NCI-H1930 (cell line): ENCODE measurements at regions not wholly inside any gene's neighbourhood (a gene's known extent, or its start where the extent isn't known, plus 50 kb on each side); places are given as distances from the start of the nearest gene placed in this dataset.

ENCODE experiments used
- DNase-seq, 2 experiments: peaks; one replicate each; lab custom pipeline; 2025; lab: John Stamatoyannopoulos, UW

DNA sequence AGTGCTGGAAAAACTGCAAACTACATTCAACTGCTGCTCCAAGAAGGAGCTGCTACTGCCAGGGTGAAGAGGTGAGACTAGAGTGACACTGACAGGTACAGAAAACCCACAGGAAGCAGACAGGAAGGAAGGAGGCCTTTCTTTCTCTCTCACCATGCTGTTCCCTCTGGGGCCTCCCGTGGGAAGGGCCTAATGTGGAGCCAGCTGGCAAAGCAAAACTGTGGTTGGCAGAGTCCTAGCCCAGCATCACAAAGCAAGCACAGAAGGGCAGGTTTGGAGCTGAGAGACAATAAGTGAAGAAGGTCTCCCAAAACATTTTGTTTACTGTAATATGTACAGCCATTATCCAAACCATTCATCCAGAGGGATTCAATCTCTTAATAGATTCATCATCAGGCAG, 122.5 kb upstream of the MAX start:
- DNase-seq: peak in 1 of 2 experiments; percentile 15

GRCh38 chr14:65225299-65226159, 123.2 kb upstream of the MAX start:
- DNase-seq: no peak

DNA sequence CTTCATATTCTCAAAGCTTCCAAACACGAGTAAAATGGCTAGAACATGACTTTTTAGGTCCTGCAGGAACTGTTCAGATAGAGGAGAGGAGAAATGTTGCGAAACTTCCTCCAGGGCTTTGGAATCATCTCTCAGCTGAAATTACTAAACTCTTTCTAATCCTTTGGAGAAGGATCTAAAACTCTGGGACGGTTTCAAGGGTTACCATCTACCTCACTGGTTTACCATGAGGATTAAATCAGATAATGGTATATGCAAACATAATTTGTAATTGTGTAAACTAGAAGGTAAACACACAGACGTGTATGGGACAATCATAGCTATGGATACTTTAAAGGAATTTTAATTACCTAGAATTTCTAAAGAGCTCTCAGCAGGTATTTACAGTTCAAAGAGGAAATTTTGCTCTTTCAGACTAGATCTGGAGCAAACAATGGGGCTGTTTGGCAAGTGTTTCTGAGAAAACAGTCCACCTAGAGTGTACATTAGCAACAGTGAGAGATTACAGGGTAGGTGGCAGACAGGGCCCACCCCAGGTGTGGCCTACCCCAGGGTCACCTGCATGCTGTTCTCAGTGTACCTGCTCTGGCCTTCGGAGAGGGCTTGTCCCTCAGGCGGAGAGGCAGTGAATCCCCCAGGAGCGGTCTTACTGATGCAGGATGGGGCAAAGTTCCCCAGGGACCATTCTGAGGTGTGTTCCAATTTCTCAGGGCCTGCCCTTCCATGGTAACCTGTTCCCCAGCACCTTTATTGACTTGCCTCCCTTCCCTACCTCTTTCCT, 124.7 kb upstream of the MAX start:
- DNase-seq: no peak

GRCh38 chr14:65228436-65228835, 126.1 kb upstream of the MAX start:
- DNase-seq: no peak

GRCh38 chr14:65228956-65229747, 126.8 kb upstream of the MAX start:
- DNase-seq: no peak

- no peak for DNase-seq
These were observed 127.7 kb upstream of the MAX start for GRCh38 chr14:65229748-65230728.

- no peak for DNase-seq
These were observed 129.1 kb upstream of the MAX start for GRCh38 chr14:65231286-65231980.

DNA sequence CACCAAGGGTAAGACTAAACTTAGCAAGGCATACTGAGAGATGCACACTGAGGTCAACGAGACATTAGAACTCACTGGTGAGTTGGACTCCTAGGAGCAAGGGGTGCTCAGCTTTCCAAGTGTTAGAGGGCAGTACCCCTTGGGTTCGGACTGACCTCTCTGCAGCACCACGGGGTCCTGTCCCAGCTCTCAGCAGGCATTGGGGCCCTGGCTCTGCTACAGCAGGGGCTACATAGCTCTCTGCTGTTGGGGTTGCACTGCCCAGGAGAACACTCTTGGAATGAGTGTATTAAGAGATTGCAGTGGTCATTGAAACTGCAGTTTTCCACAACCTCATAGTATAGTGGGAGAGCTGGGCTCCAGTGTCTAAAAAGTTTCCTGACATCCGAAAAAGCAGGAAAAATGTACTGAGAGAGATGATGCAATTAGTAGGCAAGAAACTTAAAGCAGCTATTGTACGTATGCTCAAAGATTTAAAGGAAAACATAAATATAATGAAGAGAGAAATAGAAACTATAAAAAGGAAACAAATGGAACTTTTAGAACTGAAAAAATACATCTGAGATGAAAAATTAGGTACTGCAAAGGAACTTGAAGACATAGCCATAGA, 132.5 kb upstream of the MAX start:
- DNase-seq: no peak

DNA sequence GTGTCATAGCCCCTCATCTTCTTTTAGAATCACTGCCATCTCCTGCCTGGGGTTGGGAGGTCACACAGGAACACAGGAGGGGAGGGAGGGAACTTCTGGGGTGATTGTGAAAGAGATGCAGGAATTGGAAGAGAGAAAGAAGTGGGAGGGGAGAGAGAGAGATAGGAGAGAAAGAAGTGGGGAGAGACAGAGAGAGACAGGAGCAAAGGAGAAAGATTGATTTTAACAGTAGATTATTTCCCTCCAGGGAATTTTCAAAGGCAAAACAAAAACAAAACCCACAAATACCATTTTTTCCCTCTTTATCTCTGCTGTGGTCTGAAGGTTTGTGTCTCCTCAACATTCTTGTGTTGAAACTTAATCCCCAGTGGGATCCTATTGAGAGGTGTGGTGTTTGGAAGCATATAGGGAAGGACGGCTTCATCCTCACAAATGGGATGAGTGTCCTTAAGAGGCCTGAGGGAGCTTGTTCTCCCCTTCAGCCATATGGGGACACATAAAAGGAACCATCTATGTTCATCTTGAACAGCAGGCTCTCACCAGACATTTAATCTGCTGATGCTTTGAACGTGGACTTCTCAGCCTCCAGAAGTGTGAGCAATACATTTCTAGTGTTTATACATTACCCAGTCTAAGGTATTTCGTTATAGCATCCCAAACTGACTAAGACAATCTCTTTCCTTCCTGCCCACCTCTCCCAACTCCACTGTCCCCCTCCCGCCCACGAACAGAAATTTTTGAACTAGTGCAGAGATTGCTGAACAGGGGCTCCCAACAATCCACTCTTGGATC, 134.9 kb upstream of the MAX start:
- DNase-seq: no peak

DNA sequence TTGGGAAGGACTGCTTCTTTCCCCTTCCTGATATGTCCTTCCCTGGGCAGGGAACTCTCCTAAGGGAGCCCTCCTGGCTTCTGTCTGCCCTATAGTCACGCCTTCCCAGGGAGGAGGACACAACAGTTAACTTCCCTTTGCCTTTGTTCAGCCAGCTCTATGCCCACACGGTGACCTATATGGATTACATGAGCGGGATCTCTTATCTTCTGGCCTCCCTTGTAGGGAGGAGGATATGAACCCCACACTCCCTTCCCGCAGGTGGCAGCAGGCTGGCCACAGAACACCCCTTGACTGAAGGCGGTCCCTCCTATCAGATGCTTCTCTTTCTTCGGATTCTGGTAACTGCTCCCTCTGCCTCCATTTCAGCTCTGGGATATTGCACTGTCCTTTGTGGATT, 135.6 kb upstream of the MAX start:
- DNase-seq: no peak

- no peak for DNase-seq
These were observed 136.1 kb upstream of the MAX start for GRCh38 chr14:65238456-65238855.

DNA sequence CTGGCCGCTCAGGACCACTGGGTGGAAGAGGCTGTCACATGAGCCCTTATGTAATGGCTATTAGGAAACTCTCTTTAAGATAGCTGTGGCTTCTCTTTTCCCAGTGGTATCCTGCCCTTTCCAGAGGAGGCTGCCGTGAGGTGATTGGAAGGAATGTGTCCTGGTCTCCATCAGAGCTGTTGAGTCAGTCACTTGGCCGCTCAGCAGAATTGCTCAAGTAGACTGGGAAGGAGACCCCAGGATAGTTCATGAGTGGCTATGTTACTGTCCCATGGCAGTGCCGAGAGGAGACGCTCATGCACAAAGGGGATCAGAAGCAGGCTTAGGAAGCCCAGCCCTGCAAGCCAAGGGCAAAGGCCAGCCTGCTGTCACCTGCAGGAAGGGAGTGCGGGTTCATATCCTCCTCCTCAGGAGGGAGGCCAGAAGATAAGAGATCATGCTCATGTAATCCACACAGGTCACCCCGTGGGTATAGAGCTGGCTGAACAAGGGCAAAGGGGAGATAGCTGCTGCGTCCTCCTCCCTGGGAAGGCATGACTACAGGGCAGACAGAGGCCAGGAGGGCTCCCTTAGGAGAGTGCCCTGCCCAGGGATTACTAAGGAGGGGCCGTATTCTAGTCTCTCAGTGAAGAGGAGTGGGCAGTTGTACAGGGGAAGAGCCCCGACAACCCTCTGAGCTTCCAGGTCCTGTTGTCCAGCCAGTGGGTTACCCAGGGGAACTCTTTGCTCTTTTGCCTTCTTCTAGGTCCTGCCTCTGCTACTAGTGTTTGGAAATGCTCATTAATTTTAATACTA, 137.0 kb upstream of the MAX start:
- DNase-seq: no peak

- DNase-seq: no peak
These were observed 137.6 kb upstream of the MAX start for GRCh38 chr14:65239938-65240296.

DNA sequence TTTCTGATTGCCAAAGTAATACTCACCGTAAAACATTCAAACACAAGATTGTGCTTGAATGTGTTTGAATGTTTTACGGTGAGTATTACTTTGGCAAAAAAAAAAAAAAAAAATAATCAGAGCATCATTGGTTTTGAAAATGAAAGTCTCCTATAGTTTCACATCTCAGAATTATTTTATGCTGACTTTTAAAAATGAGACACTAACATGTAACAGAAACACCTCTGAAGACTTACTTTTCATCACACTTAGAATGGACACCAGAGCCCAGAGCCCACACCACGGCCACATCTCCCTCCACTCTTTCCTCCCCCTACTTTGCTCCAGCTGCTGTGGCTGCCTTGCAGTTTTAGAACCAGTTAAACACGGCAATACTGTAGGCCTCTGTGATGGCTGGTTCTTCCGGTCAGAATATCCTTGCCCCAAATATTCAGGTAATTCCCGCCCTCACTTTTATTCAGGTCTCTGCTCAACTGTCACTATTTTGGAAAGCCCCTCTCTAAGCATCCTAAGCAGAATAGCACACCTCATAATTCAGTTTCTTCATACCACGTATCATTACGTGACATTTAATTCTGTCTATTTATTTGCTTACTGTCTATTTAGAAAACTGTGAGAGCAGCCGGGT, 138.9 kb upstream of the MAX start:
- no peak for DNase-seq

DNA sequence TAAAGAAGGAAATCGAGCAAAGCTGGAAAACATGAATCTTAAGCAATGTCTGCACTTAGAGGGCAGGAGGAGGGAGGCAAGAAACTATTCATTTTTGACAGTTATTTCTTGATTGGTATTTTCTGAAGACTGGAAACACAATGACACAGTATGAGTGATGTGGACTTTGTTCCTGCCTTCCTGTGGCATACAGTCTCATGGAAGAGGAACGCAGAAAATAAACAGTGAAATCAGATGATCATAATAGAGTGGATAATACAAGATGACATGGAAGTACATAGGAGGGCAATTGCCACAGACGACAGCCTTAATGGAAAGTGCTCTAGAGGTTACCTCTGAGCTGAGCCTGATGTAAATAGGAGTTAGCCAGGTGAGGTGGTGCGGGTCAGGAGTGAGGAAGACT, 140.4 kb upstream of the MAX start:
- DNase-seq: no peak

DNA sequence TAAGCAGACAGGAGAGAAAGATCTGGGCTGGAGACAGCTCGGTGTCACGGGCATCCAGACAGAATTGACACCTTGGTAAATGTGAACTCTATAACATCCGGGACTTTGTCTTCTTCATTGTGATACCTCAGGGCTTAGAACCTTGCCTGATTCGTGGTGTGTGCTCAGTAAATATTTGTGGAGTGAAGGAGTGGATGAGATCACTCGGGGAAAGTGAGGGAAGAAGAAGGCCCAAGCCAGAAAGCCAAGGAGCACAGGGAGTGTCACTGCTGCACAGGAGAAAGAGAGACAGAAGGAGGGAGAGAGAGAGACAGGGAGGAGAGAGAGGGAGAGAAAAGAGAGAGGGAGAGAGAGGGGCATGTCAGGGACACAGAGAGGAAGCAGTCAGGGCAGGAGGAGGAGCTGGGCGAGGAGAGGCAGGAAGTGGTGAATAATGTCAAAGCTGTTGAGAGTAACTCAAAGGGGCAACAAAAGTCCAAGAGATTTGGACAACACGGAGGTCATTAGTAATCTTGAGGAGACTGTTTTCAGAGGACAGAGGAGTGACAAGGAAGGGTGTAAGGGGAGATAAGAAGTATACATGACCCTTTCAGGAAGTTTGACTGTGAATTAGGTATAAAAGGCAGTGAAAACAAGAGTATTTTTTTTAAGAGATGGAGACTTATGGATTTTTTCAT, 141.6 kb upstream of the MAX start:
- no peak for DNase-seq

- no peak for DNase-seq
These were observed 147.3 kb upstream of the MAX start for GRCh38 chr14:65249471-65250161.
